Stomach (tissue), 4 donors: ENCODE measurements at regions not wholly inside any gene's neighbourhood (a gene's known extent, or its start where the extent isn't known, plus 50 kb on each side); places are given as distances from the start of the nearest gene placed in this dataset.

ENCODE experiments used
- CTCF ChIP-seq, 7 experiments: fragments of 450-650 bp in 4 of 7; fragments of 200-600 bp in 3 of 7; sonication (generic) in 3 of 7; IDR thresholded peaks; one replicate each; pipeline ENCODE4 v1.5.1; 2016 to 2019; ENCODE audit warnings: antibody characterized with exemption in 7 of 7, control low read depth in 2 of 7, mild to moderate bottlenecking in 1 of 7
- EP300 ChIP-seq: sonication (generic); formaldehyde crosslinking; IDR thresholded peaks from one replicate; pipeline ENCODE4 v1.6.1; 2017; ENCODE audit warnings: antibody characterized with exemption
- POLR2A ChIP-seq, 4 donors: fragments of 450-650 bp; IDR thresholded peaks; one replicate each; pipeline ENCODE4 v1.6.1; 2016; ENCODE audit warnings: antibody characterized with exemption in 4 of 4, control low read depth in 2 of 4, mild to moderate bottlenecking in 1 of 4, moderate library complexity in 1 of 4
- POLR2AphosphoS5 ChIP-seq, 3 donors: sonication (generic); formaldehyde crosslinking; IDR thresholded peaks; one replicate each; pipeline ENCODE4 v1.6.1; 2016; ENCODE audit warnings: antibody characterized with exemption in 3 of 3

GRCh38 chr16:49969091-49970030 lies 55.7 kb upstream of the CNEP1R1 start:
- TF ChIP-seq POLR2A (IDR thresholded peaks at IDR 0.05), result no peak
- no peak for TF ChIP-seq CTCF (IDR thresholded peaks at IDR 0.05)
- no peak for TF ChIP-seq POLR2AphosphoS5 (IDR thresholded peaks at IDR 0.05)
- TF ChIP-seq EP300, result no peak
